ENCODE measurements at regions not wholly inside any gene's neighbourhood (a gene's known extent, or its start where the extent isn't known, plus 50 kb on each side); places are given as distances from the start of the nearest gene placed in this dataset.

- Mint-ChIP-seq H3K27me3 (no peaks in the 10 kb centered on the region), H3K9me3 (peaks cover 23% of the 10 kb centered on the region), H3K4me3 (no peak overlapping the region), H3K27ac (no peak overlapping the region), H3K36me3 (ENCODE audit: low read depth) (no peaks in the 10 kb centered on the region), H3K4me1 (ENCODE audit: low read depth) (no peaks in the 10 kb centered on the region)
Observed at GRCh38 chr3:21801631-21802030, 50.6 kb upstream of the ZNF385D start.

- Mint-ChIP-seq H3K4me3 (no peak overlapping the region), H3K9me3 (peaks cover 19% of the 10 kb centered on the region), H3K27me3 (no peaks in the 10 kb centered on the region), H3K4me1 (ENCODE audit: low read depth) (no peaks in the 10 kb centered on the region), H3K36me3 (ENCODE audit: low read depth) (no peaks in the 10 kb centered on the region), H3K27ac (no peak overlapping the region)
Observed at GRCh38 chr3:21803604-21804003, 52.6 kb upstream of the ZNF385D start.

- no peaks in the 10 kb centered on the region for H3K36me3 Mint-ChIP-seq (ENCODE audit: low read depth)
- no peaks in the 10 kb centered on the region for H3K27me3 Mint-ChIP-seq
- H3K4me3 Mint-ChIP-seq = no peak overlapping the region
- no peak overlapping the region for H3K27ac Mint-ChIP-seq
- H3K9me3 Mint-ChIP-seq = peaks cover 17% of the 10 kb centered on the region
- H3K4me1 Mint-ChIP-seq (ENCODE audit: low read depth) = no peaks in the 10 kb centered on the region
Observed at GRCh38 chr3:21804330-21804729, 53.3 kb upstream of the ZNF385D start.

- Mint-ChIP-seq H3K27me3 (no peaks in the 10 kb centered on the region), H3K27ac (no peak overlapping the region), H3K9me3 (peaks cover 5% of the 10 kb centered on the region), H3K4me3 (no peak overlapping the region), H3K4me1 (ENCODE audit: low read depth) (no peaks in the 10 kb centered on the region), H3K36me3 (ENCODE audit: low read depth) (no peaks in the 10 kb centered on the region)
Observed at GRCh38 chr3:21806733-21807132, 55.7 kb upstream of the ZNF385D start.

GRCh38 chr3:21825684-21826083 is 74.7 kb upstream of the ZNF385D start:
- Mint-ChIP-seq H3K36me3 (ENCODE audit: low read depth) (no peaks in the 10 kb centered on the region), H3K27ac (no peak overlapping the region), H3K9me3 (peaks cover 12% of the 10 kb centered on the region), H3K4me3 (no peak overlapping the region), H3K4me1 (ENCODE audit: low read depth) (no peaks in the 10 kb centered on the region), H3K27me3 (no peaks in the 10 kb centered on the region)

- no peaks in the 10 kb centered on the region for H3K36me3 Mint-ChIP-seq (ENCODE audit: low read depth)
- H3K27me3 Mint-ChIP-seq = no peaks in the 10 kb centered on the region
- H3K4me1 Mint-ChIP-seq (ENCODE audit: low read depth) = no peaks in the 10 kb centered on the region
- no peak overlapping the region for H3K4me3 Mint-ChIP-seq
- H3K9me3 Mint-ChIP-seq = peaks cover 12% of the 10 kb centered on the region
- H3K27ac Mint-ChIP-seq = no peak overlapping the region
Observed at GRCh38 chr3:21826416-21826815, 75.4 kb upstream of the ZNF385D start.

- H3K4me3 Mint-ChIP-seq = no peak overlapping the region
- H3K36me3 Mint-ChIP-seq (ENCODE audit: low read depth) = no peaks in the 10 kb centered on the region
- no peaks in the 10 kb centered on the region for H3K27me3 Mint-ChIP-seq
- no peak overlapping the region for H3K27ac Mint-ChIP-seq
- H3K4me1 Mint-ChIP-seq (ENCODE audit: low read depth) = no peaks in the 10 kb centered on the region
- H3K9me3 Mint-ChIP-seq = peaks cover 13% of the 10 kb centered on the region
Observed at GRCh38 chr3:21830541-21830940, 79.5 kb upstream of the ZNF385D start.

GRCh38 chr3:21835264-21835663 is 84.3 kb upstream of the ZNF385D start:
- Mint-ChIP-seq H3K36me3 (ENCODE audit: low read depth) (no peaks in the 10 kb centered on the region), H3K9me3 (peaks cover 10% of the 10 kb centered on the region), H3K27ac (no peak overlapping the region), H3K4me3 (no peak overlapping the region), H3K4me1 (ENCODE audit: low read depth) (no peaks in the 10 kb centered on the region), H3K27me3 (no peaks in the 10 kb centered on the region)

GRCh38 chr3:21836227-21836626 is 85.2 kb upstream of the ZNF385D start:
- Mint-ChIP-seq H3K36me3 (ENCODE audit: low read depth) (no peaks in the 10 kb centered on the region), H3K9me3 (peaks cover 15% of the 10 kb centered on the region), H3K27ac (no peak overlapping the region), H3K4me1 (ENCODE audit: low read depth) (no peaks in the 10 kb centered on the region), H3K4me3 (no peak overlapping the region), H3K27me3 (no peaks in the 10 kb centered on the region)

- H3K27ac Mint-ChIP-seq = no peak overlapping the region
- no peak overlapping the region for H3K4me3 Mint-ChIP-seq
- no peaks in the 10 kb centered on the region for H3K4me1 Mint-ChIP-seq (ENCODE audit: low read depth)
- H3K36me3 Mint-ChIP-seq (ENCODE audit: low read depth) = no peaks in the 10 kb centered on the region
- no peaks in the 10 kb centered on the region for H3K27me3 Mint-ChIP-seq
- H3K9me3 Mint-ChIP-seq = peaks cover 14% of the 10 kb centered on the region
Observed at GRCh38 chr3:21839176-21839575, 88.2 kb upstream of the ZNF385D start.

- no peaks in the 10 kb centered on the region for H3K27me3 Mint-ChIP-seq
- H3K4me3 Mint-ChIP-seq = no peak overlapping the region
- no peaks in the 10 kb centered on the region for H3K4me1 Mint-ChIP-seq (ENCODE audit: low read depth)
- no peaks in the 10 kb centered on the region for H3K36me3 Mint-ChIP-seq (ENCODE audit: low read depth)
- peaks cover 14% of the 10 kb centered on the region for H3K9me3 Mint-ChIP-seq
- no peak overlapping the region for H3K27ac Mint-ChIP-seq
Observed at GRCh38 chr3:21839592-21839991, 88.6 kb upstream of the ZNF385D start.

- no peaks in the 10 kb centered on the region for H3K27me3 Mint-ChIP-seq
- peaks cover 7% of the 10 kb centered on the region for H3K9me3 Mint-ChIP-seq
- H3K27ac Mint-ChIP-seq = no peak overlapping the region
- no peaks in the 10 kb centered on the region for H3K36me3 Mint-ChIP-seq (ENCODE audit: low read depth)
- no peak overlapping the region for H3K4me3 Mint-ChIP-seq
- no peaks in the 10 kb centered on the region for H3K4me1 Mint-ChIP-seq (ENCODE audit: low read depth)
Observed at GRCh38 chr3:21847005-21847404, 96.0 kb upstream of the ZNF385D start.

- peaks cover 14% of the 10 kb centered on the region for H3K9me3 Mint-ChIP-seq
- no peaks in the 10 kb centered on the region for H3K4me1 Mint-ChIP-seq (ENCODE audit: low read depth)
- H3K4me3 Mint-ChIP-seq = no peak overlapping the region
- H3K27ac Mint-ChIP-seq = no peak overlapping the region
- no peaks in the 10 kb centered on the region for H3K27me3 Mint-ChIP-seq
- H3K36me3 Mint-ChIP-seq (ENCODE audit: low read depth) = no peaks in the 10 kb centered on the region
Observed at GRCh38 chr3:21859124-21860081, 108.4 kb upstream of the ZNF385D start.

GRCh38 chr3:21860082-21860475 is 109.1 kb upstream of the ZNF385D start:
- Mint-ChIP-seq H3K4me3 (no peak overlapping the region), H3K36me3 (ENCODE audit: low read depth) (no peaks in the 10 kb centered on the region)

GRCh38 chr3:21860657-21861056 is 109.6 kb upstream of the ZNF385D start:
- H3K36me3 Mint-ChIP-seq (ENCODE audit: low read depth) = no peaks in the 10 kb centered on the region
- no peaks in the 10 kb centered on the region for H3K27me3 Mint-ChIP-seq
- H3K9me3 Mint-ChIP-seq = peaks cover 10% of the 10 kb centered on the region
- H3K27ac Mint-ChIP-seq = no peak overlapping the region
- no peaks in the 10 kb centered on the region for H3K4me1 Mint-ChIP-seq (ENCODE audit: low read depth)
- no peak overlapping the region for H3K4me3 Mint-ChIP-seq

More at GRCh38 chr3:21860082-21860475, 109.1 kb upstream of the ZNF385D start:
- H3K4me1 Mint-ChIP-seq (ENCODE audit: low read depth) = no peaks in the 10 kb centered on the region
- H3K9me3 Mint-ChIP-seq = peaks cover 14% of the 10 kb centered on the region
- H3K27ac Mint-ChIP-seq = no peak overlapping the region
- H3K27me3 Mint-ChIP-seq = no peaks in the 10 kb centered on the region

GRCh38 chr3:21876782-21877181 is 125.8 kb upstream of the ZNF385D start:
- Mint-ChIP-seq H3K9me3 (peaks cover 13% of the 10 kb centered on the region), H3K36me3 (ENCODE audit: low read depth) (no peaks in the 10 kb centered on the region), H3K27me3 (no peaks in the 10 kb centered on the region), H3K4me1 (ENCODE audit: low read depth) (no peaks in the 10 kb centered on the region), H3K27ac (no peak overlapping the region), H3K4me3 (no peak overlapping the region)
